ENCODE measurements at regions not wholly inside any gene's neighbourhood (a gene's known extent, or its start where the extent isn't known, plus 50 kb on each side); places are given as distances from the start of the nearest gene placed in this dataset.

- DNase-seq (ENCODE audit: low read depth, low spot score) (no peak), ATAC-seq (no peak)
- no peaks in the 10 kb centered on the region for H3K27me3 ChIP-seq (ENCODE audit: insufficient read depth, low read length)
- H3K36me3 ChIP-seq (ENCODE audit: control insufficient read depth in 1 of 2, insufficient read depth in 2 of 2, low read length in 2 of 2): no peaks in the 10 kb centered on the region
- RAD21 ChIA-PET (ENCODE audit: low non-redundant PET in 1 of 2, low total read pairs in 2 of 2, uncharacterized antibody in 2 of 2, unreplicated experiment in 2 of 2): no interaction called here
- no peak overlapping the region for H3K4me3 ChIP-seq (replicated peaks in 1 of 2; ENCODE audit: low read depth in 1 of 2, low read length in 2 of 2)
- H3K4me2 ChIP-seq (ENCODE audit: low read length): no peak overlapping the region
- no TSS peak for BruUV-seq (replicated peaks)
- POLR2A ChIA-PET: no interaction called here
- no peaks in the 10 kb centered on the region for H3K4me1 ChIP-seq (ENCODE audit: control insufficient read depth in 1 of 2, insufficient read depth in 2 of 2, low read length in 2 of 2)
- no peaks in the 10 kb centered on the region for H3K9me2 ChIP-seq (ENCODE audit: insufficient read depth)
- CTCF ChIA-PET: no interaction called here
- intact Hi-C loops (cut with micrococcal nuclease): no loop called here
- H2AFZ ChIP-seq (ENCODE audit: low read depth, low read length, poor library complexity, severe bottlenecking): no peak overlapping the region
- H4K20me1 ChIP-seq (ENCODE audit: insufficient read depth): no peaks in the 10 kb centered on the region
- H3K27ac ChIP-seq (ENCODE audit: low read depth, low read length): no peak overlapping the region
- no peaks in the 10 kb centered on the region for H3K79me2 ChIP-seq (ENCODE audit: insufficient read depth, low read length)
- no peak overlapping the region for H3K9ac ChIP-seq (ENCODE audit: low read length)
- TF ChIP-seq TCF7L2 (IDR thresholded peaks at IDR 0.05; ENCODE audit: borderline replicate concordance, extremely low read depth, insufficient read depth, insufficient read length): no peak
- peaks cover 9 to 16% of the 10 kb centered on the region in 2 experiments; a peak in 2 of 4 replicates for H3K9me3 ChIP-seq (ENCODE audit: control insufficient read depth in 1 of 2, insufficient read depth in 1 of 2, low read depth in 1 of 2, low read length in 2 of 2)
Measured at GRCh38 chr16:65355706-65356105, 233.8 kb upstream of the CDH11 start.

DNA sequence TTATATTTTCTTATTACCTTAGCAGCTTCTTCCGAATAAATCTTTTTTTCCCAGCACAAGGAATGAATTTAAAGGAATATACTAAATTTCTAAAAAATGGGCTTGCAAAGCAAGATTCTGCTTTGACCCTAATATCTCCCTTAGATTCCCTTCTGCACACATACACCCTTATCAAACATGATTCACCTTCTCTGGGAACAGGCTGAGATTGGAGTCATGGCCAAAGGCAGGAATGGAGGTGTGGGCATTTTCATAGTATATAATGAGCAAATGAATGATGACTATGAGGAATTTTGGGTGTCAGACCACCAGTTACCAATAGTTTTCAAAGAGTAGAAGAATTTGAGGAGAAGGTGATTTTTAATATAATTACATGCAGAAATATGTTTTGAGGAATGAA lies 231.3 kb upstream of the CDH11 start:
- no peak overlapping the region for H3K9ac ChIP-seq (ENCODE audit: low read length)
- DNase-seq (ENCODE audit: low read depth, low spot score): no peak
- intact Hi-C loops (cut with micrococcal nuclease): no loop called here
- ChIA-PET POLR2A (no interaction called here), RAD21 (ENCODE audit: low non-redundant PET in 1 of 2, low total read pairs in 2 of 2, uncharacterized antibody in 2 of 2, unreplicated experiment in 2 of 2) (no interaction called here), CTCF (no interaction called here)
- H3K27ac ChIP-seq (ENCODE audit: low read depth, low read length): no peak overlapping the region
- no peak overlapping the region for H2AFZ ChIP-seq (ENCODE audit: low read depth, low read length, poor library complexity, severe bottlenecking)
- no peak overlapping the region for H3K4me3 ChIP-seq (replicated peaks in 1 of 2; ENCODE audit: low read depth in 1 of 2, low read length in 2 of 2)
- no peak overlapping the region for H3K4me2 ChIP-seq (ENCODE audit: low read length)
- H3K27me3 ChIP-seq (ENCODE audit: insufficient read depth, low read length): no peaks in the 10 kb centered on the region
- H3K36me3 ChIP-seq (ENCODE audit: control insufficient read depth in 1 of 2, insufficient read depth in 2 of 2, low read length in 2 of 2): no peaks in the 10 kb centered on the region
- no peak for ATAC-seq
- H3K9me3 ChIP-seq (ENCODE audit: control insufficient read depth in 1 of 2, insufficient read depth in 1 of 2, low read depth in 1 of 2, low read length in 2 of 2): peaks cover 13 to 21% of the 10 kb centered on the region in 2 experiments; a peak in 2 of 4 replicates
- BruUV-seq (replicated peaks): no TSS peak
- H4K20me1 ChIP-seq (ENCODE audit: insufficient read depth): no peaks in the 10 kb centered on the region
- TF ChIP-seq POLR2A (IDR thresholded peaks at IDR 0.05; ENCODE audit: borderline replicate concordance, extremely low read depth, insufficient read depth, insufficient read length) (no peak), ZFX (IDR thresholded peaks at IDR 0.05) (no peak), EZH2phosphoT487 (IDR thresholded peaks at IDR 0.05; ENCODE audit: borderline replicate concordance) (no peak), EZH2 (IDR thresholded peaks at IDR 0.05) (no peak), ZNF274 (IDR thresholded peaks at IDR 0.05; ENCODE audit: low read depth, low read length) (no peak), SP1 (IDR thresholded peaks at IDR 0.05; ENCODE audit: low read depth) (no peak), TCF7L2 (IDR thresholded peaks at IDR 0.05; ENCODE audit: borderline replicate concordance, extremely low read depth, insufficient read depth, insufficient read length) (no peak)
- TF ChIP-seq, protein P1, sequence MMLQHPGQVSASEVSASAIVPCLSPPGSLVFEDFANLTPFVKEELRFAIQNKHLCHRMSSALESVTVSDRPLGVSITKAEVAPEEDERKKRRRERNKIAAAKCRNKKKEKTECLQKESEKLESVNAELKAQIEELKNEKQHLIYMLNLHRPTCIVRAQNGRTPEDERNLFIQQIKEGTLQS (IDR thresholded peaks at IDR 0.05): no peak
- H3K4me1 ChIP-seq (ENCODE audit: control insufficient read depth in 1 of 2, insufficient read depth in 2 of 2, low read length in 2 of 2): no peaks in the 10 kb centered on the region
- H3K79me2 ChIP-seq (ENCODE audit: insufficient read depth, low read length): no peaks in the 10 kb centered on the region
- H3K9me2 ChIP-seq (ENCODE audit: insufficient read depth): no peaks in the 10 kb centered on the region
